GM12878 (cell line): ENCODE measurements at regions not wholly inside any gene's neighbourhood (a gene's known extent, or its start where the extent isn't known, plus 50 kb on each side); places are given as distances from the start of the nearest gene placed in this dataset.

Source experiments
- ATAC-seq: fragments of 200-7000 bp; cut with Tn5 transposase; 3 replicates; pipeline ENCODE4 v1.9.1; 2020; ENCODE audit warnings: mild to moderate bottlenecking, moderate library complexity
- BruUV-seq: library from RNA; stranded (reverse); fragments of 400-500 nt; replicated peaks from 2 replicates; lab custom pipeline; 2021; lab: Mats Ljungman, UMichigan
- CTCF ChIA-PET: fragments of 300-600 bp; sonication (Branson Sonifier 250); formaldehyde crosslinking; extraction: SDS; loops from one replicate; lab custom pipeline; 2021; ENCODE audit warnings: inconsistent platforms; lab: Yijun Ruan, JAX
- POLR2A ChIA-PET: fragments of 350-600 bp; formaldehyde crosslinking; extraction: SDS; loops from one replicate; lab custom pipeline; 2021; ENCODE audit warnings: inconsistent platforms; lab: Charles Lee
- RAD21 ChIA-PET: fragments of 300-600 bp; sonication (Branson Sonifier 250); formaldehyde crosslinking; loops from one replicate; lab custom pipeline; 2023; ENCODE audit warnings: antibody characterized with exemption; ENCODE audit not compliant: unreplicated experiment; lab: Charles Lee
- SMC1A ChIA-PET: fragments of 300-600 bp; sonication (Branson Sonifier 250); formaldehyde crosslinking; loops from one replicate; lab custom pipeline; 2023; ENCODE audit not compliant: unreplicated experiment, uncharacterized antibody; lab: Charles Lee
- DNase-seq: peaks from one replicate; pipeline ENCODE4 v3.0.0-alpha.2; 2011; ENCODE audit warnings: low read depth, low spot score
- FAIRE-seq: peaks from 3 replicates; lab custom pipeline; 2011; peaks lifted over from hg19 to GRCh38; lab: Jason Lieb, UNC
- H2AFZ ChIP-seq: 2 replicates; pipeline ENCODE4 v1.6.0; 2011; ENCODE audit warnings: low read depth, low read length, control low read depth; ENCODE audit not compliant: control insufficient read depth
- H3K27ac ChIP-seq: 2 replicates; pipeline ENCODE4 v1.5.1; 2011; ENCODE audit warnings: control low read depth; ENCODE audit not compliant: control insufficient read depth, insufficient read depth
- H3K27me3 ChIP-seq, 2 experiments: replicated peaks in 1 of 2; 2 replicates each; pipeline versions ENCODE4 v1.6.0 to v1.6.1; 2011; ENCODE audit warnings: low read length in 1 of 2; ENCODE audit not compliant: control insufficient read depth in 2 of 2, insufficient read depth in 2 of 2
- H3K36me3 ChIP-seq, 2 experiments: 2 replicates each; pipeline ENCODE4 v1.5.1; 2011; ENCODE audit warnings: low read length in 1 of 2; ENCODE audit not compliant: control insufficient read depth in 2 of 2, insufficient read depth in 2 of 2
- H3K4me1 ChIP-seq: 2 replicates; pipeline ENCODE4 v1.6.1; 2011; ENCODE audit warnings: mild to moderate bottlenecking, low read length, moderate library complexity, mixed read lengths; ENCODE audit not compliant: control insufficient read depth, insufficient read depth
- H3K4me2 ChIP-seq: 2 replicates; pipeline ENCODE4 v1.6.0; 2011; ENCODE audit warnings: control low read depth; ENCODE audit not compliant: control insufficient read depth, insufficient read depth
- H3K4me3 ChIP-seq: fragments of 200-600 bp; sonication (generic); 2 replicates; pipeline ENCODE4 v1.5.1; 2016
- H3K79me2 ChIP-seq: 2 replicates; pipeline ENCODE4 v1.6.0; 2011; ENCODE audit warnings: low read length; ENCODE audit not compliant: control insufficient read depth, insufficient read depth
- H3K9ac ChIP-seq: 2 replicates; pipeline ENCODE4 v1.8.0; 2011; ENCODE audit warnings: low read length, control low read depth, mixed read lengths; ENCODE audit not compliant: control insufficient read depth, insufficient read depth
- H3K9me3 ChIP-seq: replicated peaks from 3 replicates; pipeline ENCODE4 v1.5.1; 2011; ENCODE audit warnings: mild to moderate bottlenecking, low read length; ENCODE audit not compliant: control insufficient read depth, insufficient read depth
- H4K20me1 ChIP-seq: 2 replicates; pipeline ENCODE4 v1.6.0; 2011; ENCODE audit not compliant: control insufficient read depth, insufficient read depth
- ASH2L ChIP-seq: fragments of 300-600, 200-600 bp; sonication (generic); IDR thresholded peaks from 2 replicates; pipeline ENCODE4 v1.6.1; 2017; ENCODE audit warnings: low read depth, mild to moderate bottlenecking, borderline replicate concordance
- CBX5 ChIP-seq: sonication (generic); IDR thresholded peaks from 2 replicates; pipeline ENCODE4 v1.6.1; 2016; ENCODE audit warnings: low read depth, moderate library complexity, mild to moderate bottlenecking, inconsistent platforms
- EZH2 ChIP-seq: IDR thresholded peaks from 2 replicates; pipeline ENCODE4 v1.6.1; 2012; ENCODE audit warnings: low read depth, mild to moderate bottlenecking, control low read depth, inconsistent platforms, low read length, borderline replicate concordance; ENCODE audit not compliant: control insufficient read depth
- GABPA ChIP-seq: IDR thresholded peaks from 2 replicates; pipeline ENCODE4 v1.6.1; 2014; ENCODE audit warnings: antibody characterized with exemption, low read depth, mild to moderate bottlenecking, inconsistent platforms
- HDAC2 ChIP-seq: fragments of 200-600 bp; sonication (generic); IDR thresholded peaks from 2 replicates; pipeline ENCODE4 v1.6.1; 2017
- MEF2A ChIP-seq: IDR thresholded peaks from 2 replicates; pipeline ENCODE4 v1.6.1; 2011; ENCODE audit warnings: low read depth, mild to moderate bottlenecking, low read length, moderate library complexity; ENCODE audit not compliant: insufficient read depth
- MLLT1 ChIP-seq: fragments of 450-650 bp; IDR thresholded peaks from 2 replicates; pipeline ENCODE4 v1.6.1; 2016; ENCODE audit warnings: mild to moderate bottlenecking
- MYC ChIP-seq: IDR thresholded peaks from 2 replicates; pipeline ENCODE4 v1.6.1; 2011; ENCODE audit warnings: mild to moderate bottlenecking, low read length, moderate library complexity, inconsistent platforms; ENCODE audit not compliant: insufficient read depth, insufficient replicate concordance, insufficient read length, severe bottlenecking
- NFYA ChIP-seq: IDR thresholded peaks from 2 replicates; pipeline ENCODE4 v1.6.1; 2011; ENCODE audit warnings: low read depth, mild to moderate bottlenecking, low read length, improper control_type of control experiment, borderline replicate concordance
- NR2F1 ChIP-seq: fragments of 450-650 bp; conservative IDR thresholded peaks from 2 replicates; pipeline ENCODE4 v1.6.1; 2017; ENCODE audit warnings: mild to moderate bottlenecking
- POLR2A ChIP-seq: IDR thresholded peaks from 2 replicates; pipeline ENCODE4 v1.6.1; 2011; ENCODE audit warnings: low read depth, mild to moderate bottlenecking, low read length
- POU2F2 ChIP-seq: IDR thresholded peaks from 3 replicates; pipeline ENCODE4 v1.6.1; 2011; ENCODE audit warnings: low read depth, mild to moderate bottlenecking, low read length, borderline replicate concordance
- ZNF24 ChIP-seq: fragments of 450-650 bp; IDR thresholded peaks from 2 replicates; pipeline ENCODE4 v1.6.1; 2017; ENCODE audit warnings: antibody characterized with exemption, mild to moderate bottlenecking
- WGBS: methylation state at CpG from one replicate; pipeline ENCODE4 v1.1.6; 2016; ENCODE audit warnings: low lambda C conversion rate; ENCODE audit not compliant: insufficient replicate concordance, insufficient coverage; ENCODE audit errors: missing lambda C conversion rate; 5-methylcytosine and 5-hydroxymethylcytosine counted together
- in situ Hi-C: fragments of 300-500 bp; cut with MboI; formaldehyde crosslinking; loops from 9 replicates; pipeline ENCODE4 v1.14.3; 2018; ENCODE audit warnings: mixed read lengths
- intact Hi-C: fragments of 100-400 bp; cut with micrococcal nuclease; formaldehyde crosslinking; loops from one replicate; pipeline ENCODE4 v1.14.2; 2022; ENCODE audit not compliant: unreplicated experiment

- POLR2A ChIA-PET = no interaction called here
Observed at GRCh38 chr14:61126603-61127498, 145.8 kb downstream of the SLC38A6 start.

More at GRCh38 chr14:61126603-61127498, 145.8 kb downstream of the SLC38A6 start:
- H3K9me3 ChIP-seq = no peaks in the 10 kb centered on the region
- FAIRE-seq (no peak), ATAC-seq (no peak), DNase-seq (no peak)
- H3K4me3 ChIP-seq = no peak overlapping the region
- no peak overlapping the region for H3K4me2 ChIP-seq
- 18% methylated on average over 4 of the region's 4 CpGs for WGBS
- H3K36me3 ChIP-seq = no peaks in the 10 kb centered on the region
- H3K4me1 ChIP-seq = peaks cover 3% of the 10 kb centered on the region
- TF ChIP-seq POU2F2 (no peak), MLLT1 (no peak), EZH2 (no peak), NFYA (no peak), POLR2A (no peak), GABPA (no peak), CBX5 (no peak), HDAC2 (no peak), MYC (no peak), MEF2A (no peak), NR2F1 (no peak), ASH2L (no peak), ZNF24 (no peak)
- ChIA-PET SMC1A (no interaction called here), CTCF (interaction anchor here (0.6 kb wide), 1 partner anchor 231 kb away, joined by 3 read pairs; no protein-coding TSS in a partner anchor), RAD21 (no interaction called here)
- in situ Hi-C loops (no loop called here), intact Hi-C loops (no loop called here)
- no peaks in the 10 kb centered on the region for H4K20me1 ChIP-seq
- no peak overlapping the region for H3K9ac ChIP-seq
- H3K27me3 ChIP-seq = no peaks in the 10 kb centered on the region
- no TSS peak for BruUV-seq
- H3K27ac ChIP-seq = no peak overlapping the region
- H3K79me2 ChIP-seq = no peaks in the 10 kb centered on the region
- H2AFZ ChIP-seq = no peak overlapping the region
